Prostate gland (tissue), 2 donors: ENCODE measurements at regions not wholly inside any gene's neighbourhood (a gene's known extent, or its start where the extent isn't known, plus 50 kb on each side); places are given as distances from the start of the nearest gene placed in this dataset.

ENCODE experiments used
- POLR2A ChIP-seq: fragments of 450-650 bp; IDR thresholded peaks from one replicate; pipeline ENCODE4 v1.6.1; 2016; ENCODE audit warnings: antibody characterized with exemption, mild to moderate bottlenecking
- TF ChIP-seq, protein P1 (sequence below), 4 experiments: fragments of 200-600 bp in 2 of 4; fragments of 450-650 bp in 2 of 4; sonication (generic) in 2 of 4; IDR thresholded peaks; 1 replicate in 3 of 4; 2 replicates in 1 of 4; pipeline ENCODE4 v1.5.1; 2016 to 2019; ENCODE audit warnings: antibody characterized with exemption in 4 of 4, mild to moderate bottlenecking in 2 of 4, moderate library complexity in 2 of 4

DNA sequence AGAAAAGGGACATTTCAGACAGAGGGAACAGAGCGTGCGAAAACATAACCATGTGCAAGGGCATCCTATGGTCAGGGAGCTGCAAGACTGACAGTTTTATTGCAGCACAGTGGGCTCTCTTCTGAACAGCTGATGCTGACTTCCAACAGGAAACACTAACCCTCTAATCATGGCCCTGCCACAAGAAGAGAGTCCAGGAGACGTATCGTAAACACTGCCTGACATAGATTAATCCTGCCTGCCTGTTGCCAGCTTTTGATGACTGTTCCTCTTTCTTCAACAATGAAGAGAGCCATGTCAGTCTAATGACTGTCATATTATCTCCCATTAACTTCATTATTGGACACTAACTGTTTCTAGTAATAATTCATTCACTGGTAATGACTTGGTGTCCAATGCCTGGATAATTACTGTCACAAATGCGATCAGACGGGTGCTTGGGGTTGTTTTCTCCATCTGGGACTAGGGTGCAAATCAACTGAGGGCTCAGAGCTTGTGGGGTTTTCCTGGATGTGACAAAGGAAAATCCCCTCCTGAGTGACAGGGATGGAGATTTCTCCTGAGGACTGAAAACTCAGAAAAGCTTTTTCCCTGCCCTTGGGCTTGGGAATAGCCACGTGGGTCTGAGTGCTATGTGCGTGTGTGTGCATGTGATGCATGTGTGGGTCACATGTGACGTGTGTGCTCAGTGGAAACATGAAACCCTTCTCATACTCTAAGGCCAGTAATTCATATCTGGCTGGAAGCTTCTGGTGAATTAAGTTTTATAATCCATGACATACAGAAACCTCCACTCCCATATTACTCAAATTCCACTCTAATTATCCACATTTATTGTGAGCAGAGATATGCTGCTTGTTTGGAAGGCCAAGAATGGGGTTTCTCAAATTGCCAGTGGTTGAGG, 144.0 kb upstream of the PLXNA2 start:
- TF ChIP-seq, protein P1, sequence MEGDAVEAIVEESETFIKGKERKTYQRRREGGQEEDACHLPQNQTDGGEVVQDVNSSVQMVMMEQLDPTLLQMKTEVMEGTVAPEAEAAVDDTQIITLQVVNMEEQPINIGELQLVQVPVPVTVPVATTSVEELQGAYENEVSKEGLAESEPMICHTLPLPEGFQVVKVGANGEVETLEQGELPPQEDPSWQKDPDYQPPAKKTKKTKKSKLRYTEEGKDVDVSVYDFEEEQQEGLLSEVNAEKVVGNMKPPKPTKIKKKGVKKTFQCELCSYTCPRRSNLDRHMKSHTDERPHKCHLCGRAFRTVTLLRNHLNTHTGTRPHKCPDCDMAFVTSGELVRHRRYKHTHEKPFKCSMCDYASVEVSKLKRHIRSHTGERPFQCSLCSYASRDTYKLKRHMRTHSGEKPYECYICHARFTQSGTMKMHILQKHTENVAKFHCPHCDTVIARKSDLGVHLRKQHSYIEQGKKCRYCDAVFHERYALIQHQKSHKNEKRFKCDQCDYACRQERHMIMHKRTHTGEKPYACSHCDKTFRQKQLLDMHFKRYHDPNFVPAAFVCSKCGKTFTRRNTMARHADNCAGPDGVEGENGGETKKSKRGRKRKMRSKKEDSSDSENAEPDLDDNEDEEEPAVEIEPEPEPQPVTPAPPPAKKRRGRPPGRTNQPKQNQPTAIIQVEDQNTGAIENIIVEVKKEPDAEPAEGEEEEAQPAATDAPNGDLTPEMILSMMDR (IDR thresholded peaks at IDR 0.05): no peak
- no peak for TF ChIP-seq POLR2A
